BE2C (cell line): ENCODE measurements at regions not wholly inside any gene's neighbourhood (a gene's known extent, or its start where the extent isn't known, plus 50 kb on each side); places are given as distances from the start of the nearest gene placed in this dataset.

Source experiments
- DNase-seq: peaks from one replicate; pipeline ENCODE4 v3.0.0-alpha.2; 2020
- H3K27me3 ChIP-seq: fragments of 250-450 bp; sonication (Bioruptor Pico); 2 replicates; pipeline ENCODE4 v1.5.1; 2020; ENCODE audit warnings: mild to moderate bottlenecking
- H3K36me3 ChIP-seq: fragments of 250-450 bp; sonication (Bioruptor Pico); 2 replicates; pipeline ENCODE4 v1.5.1; 2020; ENCODE audit warnings: mild to moderate bottlenecking
- H3K4me1 ChIP-seq: fragments of 250-450 bp; sonication (Bioruptor Pico); 2 replicates; pipeline ENCODE4 v1.5.1; 2020
- H3K4me3 ChIP-seq: 2 replicates; pipeline ENCODE4 v1.5.1; 2011; ENCODE audit warnings: low read depth, low read length
- H3K9me3 ChIP-seq: fragments of 250-450 bp; sonication (Bioruptor Pico); 2 replicates; pipeline ENCODE4 v1.5.1; 2020
- CTCF ChIP-seq: IDR thresholded peaks from 2 replicates; pipeline ENCODE4 v1.5.1; 2012; ENCODE audit warnings: mild to moderate bottlenecking, low read depth, low read length

GRCh38 chr13:88294368-88294767, 623.2 kb downstream of the SLITRK5 start:
- no peak for TF ChIP-seq CTCF
- Histone ChIP-seq H3K9me3 (no peaks in the 10 kb centered on the region), H3K36me3 (no peaks in the 10 kb centered on the region), H3K27me3 (no peaks in the 10 kb centered on the region), H3K4me3 (no peak overlapping the region), H3K4me1 (no peaks in the 10 kb centered on the region)
- no peak for DNase-seq

GRCh38 chr13:88303157-88303556, 632.0 kb downstream of the SLITRK5 start:
- TF ChIP-seq CTCF: no peak
- H3K36me3 ChIP-seq: no peaks in the 10 kb centered on the region
- no peaks in the 10 kb centered on the region for H3K4me1 ChIP-seq
- H3K4me3 ChIP-seq: no peak overlapping the region
- DNase-seq: no peak
- no peaks in the 10 kb centered on the region for H3K9me3 ChIP-seq
- no peaks in the 10 kb centered on the region for H3K27me3 ChIP-seq

GRCh38 chr13:88303605-88304004, 632.4 kb downstream of the SLITRK5 start:
- H3K4me3 ChIP-seq: no peak overlapping the region
- no peak for DNase-seq
- no peaks in the 10 kb centered on the region for H3K4me1 ChIP-seq
- TF ChIP-seq CTCF: no peak
- H3K27me3 ChIP-seq: no peaks in the 10 kb centered on the region
- H3K36me3 ChIP-seq: no peaks in the 10 kb centered on the region
- no peaks in the 10 kb centered on the region for H3K9me3 ChIP-seq

GRCh38 chr13:88314496-88314895, 643.3 kb downstream of the SLITRK5 start:
- TF ChIP-seq CTCF: no peak

GRCh38 chr13:88329066-88329465, 657.9 kb downstream of the SLITRK5 start:
- no peak for TF ChIP-seq CTCF
- Histone ChIP-seq H3K36me3 (no peaks in the 10 kb centered on the region), H3K27me3 (no peaks in the 10 kb centered on the region), H3K4me3 (no peak overlapping the region), H3K4me1 (no peaks in the 10 kb centered on the region), H3K9me3 (peaks cover 2% of the 10 kb centered on the region; the same call in 1 of the 2 replicates)
- DNase-seq: no peak

More at GRCh38 chr13:88314496-88314895, 643.3 kb downstream of the SLITRK5 start:
- DNase-seq: no peak
- Histone ChIP-seq H3K4me3 (no peak overlapping the region), H3K36me3 (no peaks in the 10 kb centered on the region), H3K4me1 (no peaks in the 10 kb centered on the region), H3K9me3 (no peaks in the 10 kb centered on the region), H3K27me3 (no peaks in the 10 kb centered on the region)

GRCh38 chr13:88339271-88339741, 668.1 kb downstream of the SLITRK5 start:
- Histone ChIP-seq H3K9me3 (no peaks in the 10 kb centered on the region), H3K27me3 (no peaks in the 10 kb centered on the region), H3K4me1 (no peaks in the 10 kb centered on the region), H3K36me3 (no peaks in the 10 kb centered on the region), H3K4me3 (no peak overlapping the region)
- peak; percentile 64 for DNase-seq
- TF ChIP-seq CTCF: no peak
